HG03280 (cell line): ENCODE measurements at regions not wholly inside any gene's neighbourhood (a gene's known extent, or its start where the extent isn't known, plus 50 kb on each side); places are given as distances from the start of the nearest gene placed in this dataset.

Experiments
- ATAC-seq: cut with Tn5 transposase; IDR thresholded peaks from one replicate; pipeline ENCODE4 v1.9.1; 2021; ENCODE audit warnings: mild to moderate bottlenecking, moderate library complexity; ENCODE audit not compliant: unreplicated experiment

DNA sequence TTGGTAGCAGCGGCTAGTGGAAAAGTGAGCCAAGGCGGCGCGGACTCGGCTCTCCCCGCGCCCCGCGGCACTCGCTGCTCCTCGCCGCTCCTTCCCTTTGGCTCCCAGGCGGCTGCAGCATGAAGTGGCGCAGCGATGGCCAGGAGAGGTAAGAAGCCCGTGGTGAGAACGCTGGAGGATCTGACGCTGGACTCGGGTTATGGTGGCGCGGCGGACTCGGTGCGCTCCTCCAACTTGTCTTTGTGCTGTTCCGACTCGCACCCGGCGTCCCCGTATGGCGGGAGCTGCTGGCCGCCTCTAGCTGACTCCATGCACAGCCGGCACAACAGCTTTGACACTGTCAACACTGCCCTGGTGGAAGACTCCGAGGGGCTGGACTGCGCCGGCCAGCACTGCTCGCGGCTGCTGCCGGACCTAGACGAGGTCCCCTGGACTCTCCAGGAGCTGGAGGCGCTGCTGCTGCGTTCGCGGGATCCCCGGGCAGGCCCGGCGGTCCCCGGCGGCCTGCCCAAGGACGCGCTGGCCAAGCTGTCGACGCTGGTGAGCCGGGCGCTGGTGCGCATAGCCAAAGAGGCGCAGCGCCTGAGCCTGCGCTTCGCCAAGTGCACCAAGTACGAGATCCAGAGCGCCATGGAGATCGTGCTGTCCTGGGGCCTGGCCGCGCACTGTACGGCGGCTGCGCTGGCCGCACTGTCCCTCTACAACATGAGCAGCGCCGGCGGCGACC lies 225.6 kb upstream of the CRY1 start:
- ATAC-seq, result no peak

DNA sequence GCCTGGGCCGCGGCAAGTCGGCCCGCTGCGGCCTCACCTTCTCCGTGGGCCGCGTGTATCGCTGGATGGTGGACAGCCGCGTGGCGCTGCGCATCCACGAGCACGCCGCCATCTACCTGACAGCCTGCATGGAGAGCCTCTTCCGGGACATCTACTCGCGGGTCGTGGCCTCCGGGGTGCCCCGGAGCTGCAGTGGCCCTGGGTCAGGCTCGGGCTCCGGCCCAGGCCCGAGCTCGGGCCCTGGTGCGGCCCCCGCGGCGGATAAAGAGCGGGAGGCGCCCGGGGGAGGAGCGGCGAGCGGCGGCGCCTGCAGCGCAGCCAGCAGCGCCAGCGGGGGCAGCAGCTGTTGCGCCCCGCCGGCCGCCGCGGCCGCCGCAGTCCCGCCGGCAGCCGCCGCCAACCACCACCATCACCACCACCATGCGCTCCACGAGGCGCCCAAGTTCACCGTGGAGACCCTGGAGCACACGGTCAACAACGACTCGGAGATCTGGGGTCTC lies 226.2 kb upstream of the CRY1 start:
- ATAC-seq, result no peak

DNA sequence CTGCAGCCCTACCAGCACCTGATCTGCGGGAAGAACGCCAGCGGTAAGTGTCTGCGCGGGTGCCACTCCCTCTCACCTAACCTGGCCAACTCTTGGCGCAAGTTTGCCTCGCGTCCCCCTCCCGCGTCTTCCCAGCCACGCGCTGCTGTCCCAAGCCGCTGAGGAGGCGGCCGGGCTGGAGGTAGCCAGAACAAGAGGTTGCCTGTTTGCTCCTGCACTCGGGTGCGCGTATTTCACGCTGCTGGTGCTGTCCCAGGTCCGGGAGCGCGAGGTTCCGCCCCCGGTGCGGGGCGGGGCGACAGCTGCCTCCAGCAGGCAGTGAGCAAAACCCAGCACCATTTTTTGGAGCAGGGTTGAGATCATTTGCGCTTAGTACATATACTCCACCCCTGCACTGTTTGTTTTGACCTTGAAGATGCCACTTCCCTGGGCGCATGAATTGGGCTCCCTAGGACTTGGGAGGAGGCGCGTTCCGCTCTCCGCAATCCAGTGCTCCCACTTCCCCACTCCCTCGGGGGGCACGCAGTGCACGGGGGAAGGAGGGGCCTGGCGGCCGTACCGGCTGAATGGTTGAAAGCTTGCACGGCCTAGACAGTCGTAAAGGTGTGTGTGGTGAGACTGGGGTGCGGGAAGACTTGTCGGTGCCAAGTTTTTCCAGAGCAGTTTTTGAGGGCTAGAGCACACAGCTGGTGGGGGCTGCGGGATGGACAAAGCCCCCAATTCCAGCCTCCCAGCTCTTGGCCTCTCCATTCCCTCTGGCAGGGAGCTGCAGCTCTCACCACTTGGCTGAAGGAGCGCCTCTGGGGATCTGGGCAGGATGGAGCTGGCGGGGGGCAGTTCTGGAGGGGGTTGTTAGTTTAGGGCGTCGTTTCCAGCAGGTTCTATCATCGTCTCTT lies 226.9 kb upstream of the CRY1 start:
- ATAC-seq, result no peak

DNA sequence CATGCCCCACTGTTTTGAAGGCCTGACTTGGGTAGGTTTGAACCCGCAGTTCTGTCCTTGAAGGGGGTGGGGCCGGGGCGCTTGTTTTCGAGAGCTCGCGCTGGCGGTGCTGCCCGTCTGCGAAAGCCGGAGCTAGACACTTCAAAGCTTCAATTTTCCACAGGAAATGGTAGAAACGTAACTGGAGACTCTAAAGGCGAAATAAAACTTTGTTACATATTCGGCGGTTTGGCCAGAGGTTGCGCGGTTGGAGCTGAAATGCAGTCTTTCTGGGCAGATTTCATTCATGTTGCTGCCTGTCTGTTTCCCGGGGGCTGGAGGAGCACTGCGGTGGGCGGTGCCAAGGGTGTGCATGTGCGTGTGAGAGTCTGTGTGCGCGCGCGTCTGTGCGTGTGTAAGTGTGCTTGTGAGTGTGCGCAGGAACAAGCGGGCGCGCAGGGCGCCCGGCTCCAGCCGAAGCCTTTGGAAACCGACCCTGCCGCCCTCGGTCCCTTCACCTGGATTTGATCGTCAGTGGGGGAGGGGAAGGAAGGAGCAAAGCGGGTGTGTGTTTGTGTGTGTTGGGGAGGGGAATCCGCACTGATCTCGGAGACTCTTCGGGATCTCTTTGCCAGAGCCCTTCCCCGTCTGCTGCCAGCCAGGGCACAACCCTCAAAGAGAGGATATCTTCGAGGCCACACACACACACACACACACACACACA lies 227.7 kb upstream of the CRY1 start:
- no peak for ATAC-seq

GRCh38 chr12:107322063-107322462 lies 228.7 kb upstream of the CRY1 start:
- no peak for ATAC-seq

- ATAC-seq, result no peak
Measured at GRCh38 chr12:107325075-107325608, 231.8 kb upstream of the CRY1 start.

- no peak for ATAC-seq
Measured at GRCh38 chr12:107326237-107326636, 232.9 kb upstream of the CRY1 start.

DNA sequence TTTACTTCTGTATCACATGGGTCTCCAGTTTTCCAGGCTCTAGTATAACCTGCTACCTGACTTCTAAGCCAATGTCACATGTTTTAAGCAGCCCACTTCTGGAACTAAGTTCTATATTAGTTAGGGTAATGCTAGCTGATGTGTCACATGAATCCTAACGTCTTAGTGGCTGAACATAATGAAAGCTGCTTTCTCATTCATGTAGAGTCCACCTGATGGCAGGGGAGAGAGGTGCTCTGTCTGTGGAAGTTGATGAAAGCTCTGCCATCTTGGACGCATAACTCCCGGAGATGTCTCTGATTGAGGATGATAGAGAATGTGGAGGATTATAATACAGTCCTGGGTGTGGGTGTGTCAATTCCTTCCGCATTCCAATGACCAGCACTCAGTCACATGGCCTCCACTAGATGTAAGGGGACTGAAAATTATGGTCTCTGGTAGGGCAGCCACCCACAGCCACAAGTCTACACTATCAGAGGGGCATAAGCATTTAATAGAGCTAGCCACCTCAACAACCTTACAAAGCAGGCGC lies 234.4 kb upstream of the CRY1 start:
- ATAC-seq, result no peak

DNA sequence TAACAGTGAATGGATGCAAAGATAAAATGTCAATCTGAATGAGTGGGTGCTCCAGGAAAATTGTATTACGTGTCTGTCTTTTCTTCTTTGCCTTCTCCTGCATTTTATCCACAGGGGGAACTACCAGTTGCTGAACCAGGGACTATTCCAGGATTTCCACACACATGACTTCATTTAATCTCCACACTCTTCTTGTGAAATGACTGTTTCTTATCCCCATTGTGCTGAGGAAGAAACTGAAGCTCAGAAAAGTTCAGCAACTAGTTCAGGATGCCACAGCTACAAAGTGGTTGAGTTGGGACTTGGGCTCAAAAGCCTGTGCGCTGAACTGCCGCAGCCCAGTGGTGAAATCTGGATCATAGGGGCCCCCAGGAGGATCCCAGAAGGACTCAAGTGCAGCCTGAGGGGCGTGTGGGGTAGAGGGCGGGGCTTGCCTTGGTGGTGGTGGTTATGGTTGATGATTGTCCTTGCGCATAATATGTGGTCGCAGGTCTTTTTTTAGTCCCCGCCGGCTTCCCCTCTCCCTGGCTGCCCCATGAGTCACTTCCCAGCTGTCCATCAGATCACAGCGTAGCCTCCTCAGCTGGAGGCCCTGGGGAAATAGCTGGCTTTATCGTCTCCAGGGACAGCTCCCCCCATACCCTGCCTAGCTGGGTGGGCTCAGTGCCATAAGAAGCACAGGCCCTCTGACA lies 235.2 kb upstream of the CRY1 start:
- no peak for ATAC-seq

DNA sequence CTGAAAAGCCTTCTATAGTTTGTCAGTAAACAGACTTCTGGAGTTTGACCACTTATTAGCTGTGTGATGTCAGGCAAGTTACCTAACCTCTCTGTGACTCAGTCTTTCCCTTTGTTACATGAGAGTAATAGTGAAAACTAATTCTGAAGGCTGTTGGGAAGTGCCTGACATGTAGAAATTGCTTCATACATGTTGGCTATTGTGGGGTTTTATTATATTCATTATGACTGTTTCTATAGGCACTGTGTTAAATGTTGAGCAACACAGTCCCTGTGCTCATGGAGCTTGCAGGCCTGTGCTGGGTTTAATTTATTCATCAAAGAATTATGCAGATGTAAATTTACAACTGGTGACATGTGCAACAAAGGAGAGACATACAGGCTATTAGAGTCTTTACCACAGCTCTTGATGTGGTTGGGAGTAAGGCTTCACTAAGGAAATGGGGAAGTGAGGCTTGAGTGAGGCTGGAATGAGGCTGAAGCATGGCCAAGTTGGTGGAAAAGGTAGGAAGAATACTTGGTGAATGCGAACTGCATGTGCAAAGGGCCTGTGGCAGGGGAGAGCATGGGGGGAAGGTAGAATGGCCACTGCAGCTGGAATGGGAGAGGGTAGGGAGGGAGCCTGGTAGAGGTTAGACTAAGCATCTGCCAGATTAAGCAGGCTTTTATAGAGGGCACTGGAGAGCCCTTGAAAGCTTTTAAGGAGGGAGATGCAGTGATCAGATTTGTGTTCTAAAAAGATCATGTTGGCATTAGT lies 236.4 kb upstream of the CRY1 start:
- ATAC-seq, result no peak

DNA sequence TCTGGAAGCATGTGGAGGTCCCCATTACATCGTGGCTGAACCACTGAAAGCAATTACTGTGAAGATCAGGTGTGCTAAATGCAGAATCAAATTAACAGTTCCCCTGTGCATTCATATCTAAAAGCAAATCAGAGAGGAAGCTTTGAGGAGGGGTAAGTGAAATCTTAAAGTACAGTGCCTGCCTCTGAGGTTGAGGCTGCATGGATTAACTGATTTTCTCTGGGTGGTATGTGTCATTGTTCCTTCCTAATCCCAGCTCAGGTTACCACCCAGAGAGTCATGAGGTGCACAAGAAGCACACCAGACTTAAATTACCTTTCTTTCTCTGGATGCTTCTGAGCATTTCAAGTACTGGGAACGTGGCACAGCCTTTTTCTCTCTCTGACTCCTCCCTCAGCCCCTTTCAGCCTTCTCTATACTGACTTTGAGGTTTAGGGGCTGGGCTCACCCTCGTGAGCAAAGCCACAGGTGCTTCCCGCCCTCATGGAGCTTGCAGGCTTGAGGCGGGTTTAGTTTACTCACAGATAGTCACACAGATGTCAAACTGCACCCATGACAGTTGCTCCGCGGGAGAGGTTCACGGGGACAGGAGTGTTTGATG lies 237.6 kb upstream of the CRY1 start:
- ATAC-seq, result no peak

GRCh38 chr12:107331471-107331870 lies 238.1 kb upstream of the CRY1 start:
- no peak for ATAC-seq

DNA sequence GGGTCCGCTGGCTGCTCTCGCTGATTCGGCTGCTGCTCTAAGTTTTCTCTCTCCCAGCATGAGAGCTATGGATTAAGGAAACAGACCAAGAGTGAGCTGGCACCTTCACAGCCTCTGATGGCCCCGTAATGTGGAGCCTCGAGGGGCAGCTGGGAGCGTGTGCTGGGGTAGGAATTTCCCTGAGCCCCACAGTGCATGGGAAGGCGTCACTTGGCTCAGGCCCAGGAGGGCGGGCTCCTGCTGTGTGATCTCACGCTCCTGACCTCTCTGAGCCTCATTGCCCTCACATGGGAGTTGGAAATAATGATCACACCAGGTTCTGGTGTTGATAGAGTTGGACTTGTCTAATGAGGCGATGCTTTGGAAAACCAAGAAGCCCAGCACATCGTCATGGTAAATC lies 238.6 kb upstream of the CRY1 start:
- ATAC-seq, result no peak

DNA sequence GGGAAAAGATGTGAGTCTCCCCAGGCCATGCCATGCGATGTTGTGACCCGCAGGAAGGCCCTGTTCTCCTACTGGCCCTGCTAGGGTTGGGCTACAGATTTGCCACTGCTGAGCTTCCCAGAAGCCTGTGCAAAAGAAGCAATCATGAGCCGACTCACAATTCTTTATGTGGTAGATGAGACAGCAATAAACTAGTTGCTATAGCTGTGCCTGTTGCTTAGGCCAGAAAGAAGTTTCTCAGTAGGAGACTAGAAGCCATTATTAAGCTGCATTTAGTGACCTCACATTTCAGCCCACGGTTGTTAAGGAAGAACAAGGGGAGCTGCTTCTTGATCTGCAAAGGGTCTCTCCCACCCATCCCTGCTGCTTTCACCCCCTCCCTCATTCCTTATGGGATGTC lies 239.4 kb upstream of the CRY1 start:
- ATAC-seq, result no peak

- no peak for ATAC-seq
Measured at GRCh38 chr12:107335802-107336570, 242.6 kb upstream of the CRY1 start.

GRCh38 chr12:107336695-107337094 lies 243.3 kb upstream of the CRY1 start:
- no peak for ATAC-seq

DNA sequence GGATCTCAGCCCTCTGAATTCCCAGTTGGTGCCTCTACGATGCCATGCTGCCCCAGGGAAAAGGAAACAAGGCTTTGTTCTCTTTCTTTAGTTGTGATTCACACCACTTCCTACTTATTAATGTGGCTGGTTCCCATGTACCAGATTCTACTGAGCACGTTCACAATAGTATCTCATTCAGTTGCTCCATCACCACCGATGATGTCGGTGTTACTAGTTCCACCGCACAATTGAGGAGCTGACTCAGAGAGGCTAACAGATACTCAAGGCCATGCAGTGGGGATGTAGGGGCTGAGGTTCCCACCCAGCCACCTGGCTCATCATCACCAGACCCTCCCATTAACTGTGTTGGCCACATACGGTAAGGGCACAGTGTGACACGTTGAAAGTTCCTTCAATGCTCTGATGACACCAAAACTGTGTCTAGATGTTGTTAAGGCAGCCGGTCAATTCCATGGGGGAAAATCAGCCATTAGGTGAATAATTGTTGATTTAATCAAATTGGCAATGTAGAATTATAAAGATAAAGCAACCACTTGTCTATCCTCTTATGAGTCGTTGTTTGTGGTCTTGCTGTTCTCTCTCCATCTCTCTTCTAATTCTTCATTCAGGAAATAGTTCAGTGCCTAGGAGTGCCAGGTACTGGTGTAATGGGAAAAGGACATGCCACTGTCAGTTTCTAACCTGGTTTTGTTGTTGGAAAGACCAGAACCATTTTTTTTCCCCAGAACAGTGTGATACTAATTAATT lies 244.2 kb upstream of the CRY1 start:
- no peak for ATAC-seq

- no peak for ATAC-seq
Measured at GRCh38 chr12:107339487-107339886, 246.1 kb upstream of the CRY1 start.
